HEK293 (cell line): ENCODE measurements at regions not wholly inside any gene's neighbourhood (a gene's known extent, or its start where the extent isn't known, plus 50 kb on each side); places are given as distances from the start of the nearest gene placed in this dataset.

Source experiments
- CTCF ChIA-PET: fragments of 350-600 bp; formaldehyde crosslinking; extraction: SDS; loops from one replicate; lab custom pipeline; 2021; ENCODE audit warnings: antibody characterized with exemption; lab: Yijun Ruan, JAX
- POLR2A ChIA-PET: fragments of 300-600 bp; formaldehyde crosslinking; extraction: SDS; loops from one replicate; lab custom pipeline; 2020; ENCODE audit warnings: antibody characterized with exemption, inconsistent platforms; lab: Yijun Ruan, JAX
- H3K27ac ChIP-seq: fragments of 200-500 bp; sonication (Bioruptor generic); 2 replicates; pipeline ENCODE4 v1.5.1; 2014; ENCODE audit warnings: low read depth, low read length, control low read depth, inconsistent platforms; ENCODE audit errors: extremely low read depth
- H3K36me3 ChIP-seq, 2 experiments: fragments of 200-500 bp in 1 of 2; sonication (Bioruptor generic) in 1 of 2; 1 replicate in 1 of 2; 2 replicates in 1 of 2; pipeline ENCODE4 v1.5.1; 2014 to 2017; ENCODE audit warnings: inconsistent platforms in 2 of 2, low read length in 2 of 2; ENCODE audit not compliant: control insufficient read depth in 2 of 2, insufficient read depth in 1 of 2
- H3K4me1 ChIP-seq: fragments of 200-500 bp; sonication (Bioruptor generic); 2 replicates; pipeline ENCODE4 v1.5.1; 2014; ENCODE audit warnings: mild to moderate bottlenecking, low read length, inconsistent platforms; ENCODE audit not compliant: control insufficient read depth, insufficient read depth
- H3K4me3 ChIP-seq: 2 replicates; pipeline ENCODE4 v1.5.1; 2011; ENCODE audit warnings: low read depth, mild to moderate bottlenecking, control low read depth, low read length, moderate library complexity
- H3K9me3 ChIP-seq: fragments of 200-500 bp; sonication (Bioruptor generic); 2 replicates; pipeline ENCODE4 v1.5.1; 2014; ENCODE audit warnings: low read depth, low read length, inconsistent platforms; ENCODE audit not compliant: control insufficient read depth, insufficient read depth
- KLF16 ChIP-seq: fragments of 450-650 bp; formaldehyde crosslinking; IDR thresholded peaks from 2 replicates; pipeline ENCODE4 v1.5.1; 2017; ENCODE audit warnings: missing biosample characterization, missing genetic modification characterization
- SALL2 ChIP-seq: fragments of 450-650 bp; formaldehyde crosslinking; IDR thresholded peaks from 2 replicates; pipeline ENCODE4 v1.5.0; 2017; ENCODE audit warnings: missing biosample characterization, mild to moderate bottlenecking, missing genetic modification characterization, borderline replicate concordance
- TRIM28 ChIP-seq: IDR thresholded peaks from 2 replicates; pipeline ENCODE4 v1.6.1; 2011; ENCODE audit warnings: low read length, control low read depth, borderline replicate concordance
- YY2 ChIP-seq: fragments of 450-650 bp; formaldehyde crosslinking; IDR thresholded peaks from 2 replicates; pipeline ENCODE4 v1.5.1; 2016; ENCODE audit warnings: missing biosample characterization, missing genetic modification characterization
- ZBTB17 ChIP-seq: fragments of 450-650 bp; formaldehyde crosslinking; IDR thresholded peaks from 2 replicates; pipeline ENCODE4 v1.5.1; 2016; ENCODE audit warnings: missing biosample characterization, missing genetic modification characterization
- ZBTB48 ChIP-seq: fragments of 450-650 bp; formaldehyde crosslinking; IDR thresholded peaks from 2 replicates; pipeline ENCODE4 v1.5.1; 2016; ENCODE audit warnings: missing biosample characterization, missing genetic modification characterization
- ZNF169 ChIP-seq: fragments of 450-650 bp; formaldehyde crosslinking; IDR thresholded peaks from 2 replicates; pipeline ENCODE4 v1.5.1; 2016; ENCODE audit warnings: missing biosample characterization, missing genetic modification characterization
- ZNF248 ChIP-seq: fragments of 450-650 bp; formaldehyde crosslinking; IDR thresholded peaks from 2 replicates; pipeline ENCODE4 v1.5.1; 2017; ENCODE audit warnings: missing biosample characterization, missing genetic modification characterization
- ZNF335 ChIP-seq: fragments of 450-650 bp; formaldehyde crosslinking; conservative IDR thresholded peaks from 2 replicates; pipeline ENCODE4 v1.5.1; 2016; ENCODE audit warnings: missing biosample characterization, missing genetic modification characterization
- ZNF600 ChIP-seq: fragments of 450-650 bp; formaldehyde crosslinking; IDR thresholded peaks from 2 replicates; pipeline ENCODE4 v1.5.1; 2016; ENCODE audit warnings: missing biosample characterization, missing genetic modification characterization
- ZNF660 ChIP-seq: fragments of 450-650 bp; IDR thresholded peaks from 2 replicates; pipeline ENCODE4 v1.5.1; 2018; ENCODE audit warnings: missing biosample characterization, mild to moderate bottlenecking, missing genetic modification characterization
- TF ChIP-seq, protein P1 (sequence below): fragments of 450-650 bp; formaldehyde crosslinking; IDR thresholded peaks from 2 replicates; pipeline ENCODE4 v1.5.1; 2016; ENCODE audit warnings: missing biosample characterization, missing genetic modification characterization
- TF ChIP-seq, protein P2 (sequence below): fragments of 450-650 bp; formaldehyde crosslinking; conservative IDR thresholded peaks from 2 replicates; pipeline ENCODE4 v1.5.1; 2016; ENCODE audit warnings: low read depth, missing biosample characterization, missing genetic modification characterization
- TF ChIP-seq, protein P3 (sequence below): fragments of 450-650 bp; formaldehyde crosslinking; IDR thresholded peaks from 2 replicates; pipeline ENCODE4 v1.5.1; 2016; ENCODE audit warnings: missing biosample characterization, missing genetic modification characterization, low read depth

DNA sequence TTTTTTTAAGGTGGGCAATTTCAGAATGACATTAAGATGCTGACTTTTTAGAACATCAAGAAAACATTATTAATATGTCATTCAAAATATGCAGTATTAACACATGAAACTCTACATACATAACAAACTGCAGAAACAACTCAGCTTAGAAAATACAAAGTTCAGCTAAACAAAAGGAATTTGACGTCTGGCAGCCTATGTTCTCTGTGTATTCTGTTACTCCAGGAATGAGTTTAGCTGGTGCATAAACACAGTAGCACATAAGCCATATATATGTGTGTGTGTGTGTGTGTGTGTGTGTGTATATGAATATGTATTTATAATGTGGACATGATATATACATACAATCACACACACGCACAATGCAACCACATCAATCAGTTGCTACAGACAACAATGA, 413.5 kb upstream of the PSMD7 start (continued):
- TF ChIP-seq YY2 (tag by site-specific recombination), result no peak
- TF ChIP-seq ZNF335 (tag by site-specific recombination), result no peak
- TF ChIP-seq, protein P1, sequence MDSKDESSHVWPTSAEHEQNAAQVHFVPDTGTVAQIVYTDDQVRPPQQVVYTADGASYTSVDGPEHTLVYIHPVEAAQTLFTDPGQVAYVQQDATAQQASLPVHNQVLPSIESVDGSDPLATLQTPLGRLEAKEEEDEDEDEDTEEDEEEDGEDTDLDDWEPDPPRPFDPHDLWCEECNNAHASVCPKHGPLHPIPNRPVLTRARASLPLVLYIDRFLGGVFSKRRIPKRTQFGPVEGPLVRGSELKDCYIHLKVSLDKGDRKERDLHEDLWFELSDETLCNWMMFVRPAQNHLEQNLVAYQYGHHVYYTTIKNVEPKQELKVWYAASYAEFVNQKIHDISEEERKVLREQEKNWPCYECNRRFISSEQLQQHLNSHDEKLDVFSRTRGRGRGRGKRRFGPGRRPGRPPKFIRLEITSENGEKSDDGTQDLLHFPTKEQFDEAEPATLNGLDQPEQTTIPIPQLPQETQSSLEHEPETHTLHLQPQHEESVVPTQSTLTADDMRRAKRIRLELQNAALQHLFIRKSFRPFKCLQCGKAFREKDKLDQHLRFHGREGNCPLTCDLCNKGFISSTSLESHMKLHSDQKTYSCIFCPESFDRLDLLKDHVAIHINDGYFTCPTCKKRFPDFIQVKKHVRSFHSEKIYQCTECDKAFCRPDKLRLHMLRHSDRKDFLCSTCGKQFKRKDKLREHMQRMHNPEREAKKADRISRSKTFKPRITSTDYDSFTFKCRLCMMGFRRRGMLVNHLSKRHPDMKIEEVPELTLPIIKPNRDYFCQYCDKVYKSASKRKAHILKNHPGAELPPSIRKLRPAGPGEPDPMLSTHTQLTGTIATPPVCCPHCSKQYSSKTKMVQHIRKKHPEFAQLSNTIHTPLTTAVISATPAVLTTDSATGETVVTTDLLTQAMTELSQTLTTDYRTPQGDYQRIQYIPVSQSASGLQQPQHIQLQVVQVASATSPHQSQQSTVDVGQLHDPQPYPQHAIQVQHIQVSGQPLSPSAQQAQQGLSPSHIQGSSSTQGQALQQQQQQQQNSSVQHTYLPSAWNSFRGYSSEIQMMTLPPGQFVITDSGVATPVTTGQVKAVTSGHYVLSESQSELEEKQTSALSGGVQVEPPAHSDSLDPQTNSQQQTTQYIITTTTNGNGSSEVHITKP (tag by site-specific recombination), result no peak
- no peak for TF ChIP-seq ZNF660

DNA sequence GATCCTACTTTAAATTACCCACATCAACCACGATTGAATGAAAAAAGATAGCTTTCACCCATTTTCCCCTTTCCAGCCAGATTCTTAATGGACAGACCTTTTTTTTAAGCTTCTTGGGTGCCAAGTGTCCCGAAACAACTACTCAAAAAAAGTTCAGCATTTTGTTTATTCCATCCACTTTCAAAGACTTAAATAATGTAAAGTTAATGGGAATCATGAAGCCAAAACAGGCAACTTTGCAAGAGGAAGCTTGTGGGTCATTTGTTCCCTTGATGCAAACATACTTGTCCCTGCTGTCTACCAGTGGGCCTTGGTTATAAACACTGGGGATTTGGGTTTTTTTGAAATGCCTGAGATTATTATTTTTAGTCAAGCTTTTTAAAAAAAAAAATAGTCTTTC, 414.0 kb upstream of the PSMD7 start:
- no peaks in the 10 kb centered on the region for H3K36me3 ChIP-seq
- TF ChIP-seq TRIM28, result no peak
- no peak for TF ChIP-seq ZNF169 (tag by site-specific recombination)
- TF ChIP-seq ZNF248 (tag by site-specific recombination), result no peak
- no peak for TF ChIP-seq ZBTB48 (tag by site-specific recombination)
- TF ChIP-seq ZBTB17 (tag by site-specific recombination), result no peak
- H3K27ac ChIP-seq, result no peak overlapping the region
- no peaks in the 10 kb centered on the region for H3K4me1 ChIP-seq
- POLR2A ChIA-PET, result no interaction called here
- H3K9me3 ChIP-seq, result no peaks in the 10 kb centered on the region
- CTCF ChIA-PET, result interaction anchor here (0.7 to 1.9 kb wide), 5 partner anchors 25 to 1758 kb away, joined by 3 to 7 read pairs (median 5); no protein-coding TSS in a partner anchor
- no peak overlapping the region for H3K4me3 ChIP-seq

DNA sequence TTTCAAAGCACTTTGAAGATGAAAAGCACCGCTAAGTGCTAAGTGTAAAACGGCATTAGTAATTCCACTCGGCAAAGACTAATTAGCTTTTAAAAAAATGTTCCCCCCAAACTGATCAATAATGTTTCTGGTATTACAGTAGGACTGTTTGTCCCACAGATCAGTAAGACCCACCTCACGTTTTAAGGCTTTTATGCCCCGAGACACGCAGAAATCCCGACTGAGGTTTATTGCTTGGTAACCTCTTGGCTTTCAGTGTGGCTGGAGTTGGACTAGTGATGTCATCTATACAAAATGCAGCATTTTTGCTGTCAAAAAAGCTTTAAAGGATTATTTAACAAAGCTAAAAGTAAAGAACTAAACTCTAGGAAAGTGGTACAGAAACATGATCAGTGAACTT, 414.6 kb upstream of the PSMD7 start:
- no peak overlapping the region for H3K27ac ChIP-seq
- CTCF ChIA-PET, result interaction anchor here (0.6 to 1.9 kb wide), 7 partner anchors 12 to 1758 kb away, joined by 3 to 7 read pairs (median 4); no protein-coding TSS in a partner anchor
- no peaks in the 10 kb centered on the region for H3K36me3 ChIP-seq
- no peaks in the 10 kb centered on the region for H3K4me1 ChIP-seq
- H3K9me3 ChIP-seq, result no peaks in the 10 kb centered on the region
- POLR2A ChIA-PET, result no interaction called here
- H3K4me3 ChIP-seq, result no peak overlapping the region
- TF ChIP-seq SALL2 (no peak), ZNF600 (no peak), KLF16 (tag by site-specific recombination) (no peak)
- TF ChIP-seq, protein P2, sequence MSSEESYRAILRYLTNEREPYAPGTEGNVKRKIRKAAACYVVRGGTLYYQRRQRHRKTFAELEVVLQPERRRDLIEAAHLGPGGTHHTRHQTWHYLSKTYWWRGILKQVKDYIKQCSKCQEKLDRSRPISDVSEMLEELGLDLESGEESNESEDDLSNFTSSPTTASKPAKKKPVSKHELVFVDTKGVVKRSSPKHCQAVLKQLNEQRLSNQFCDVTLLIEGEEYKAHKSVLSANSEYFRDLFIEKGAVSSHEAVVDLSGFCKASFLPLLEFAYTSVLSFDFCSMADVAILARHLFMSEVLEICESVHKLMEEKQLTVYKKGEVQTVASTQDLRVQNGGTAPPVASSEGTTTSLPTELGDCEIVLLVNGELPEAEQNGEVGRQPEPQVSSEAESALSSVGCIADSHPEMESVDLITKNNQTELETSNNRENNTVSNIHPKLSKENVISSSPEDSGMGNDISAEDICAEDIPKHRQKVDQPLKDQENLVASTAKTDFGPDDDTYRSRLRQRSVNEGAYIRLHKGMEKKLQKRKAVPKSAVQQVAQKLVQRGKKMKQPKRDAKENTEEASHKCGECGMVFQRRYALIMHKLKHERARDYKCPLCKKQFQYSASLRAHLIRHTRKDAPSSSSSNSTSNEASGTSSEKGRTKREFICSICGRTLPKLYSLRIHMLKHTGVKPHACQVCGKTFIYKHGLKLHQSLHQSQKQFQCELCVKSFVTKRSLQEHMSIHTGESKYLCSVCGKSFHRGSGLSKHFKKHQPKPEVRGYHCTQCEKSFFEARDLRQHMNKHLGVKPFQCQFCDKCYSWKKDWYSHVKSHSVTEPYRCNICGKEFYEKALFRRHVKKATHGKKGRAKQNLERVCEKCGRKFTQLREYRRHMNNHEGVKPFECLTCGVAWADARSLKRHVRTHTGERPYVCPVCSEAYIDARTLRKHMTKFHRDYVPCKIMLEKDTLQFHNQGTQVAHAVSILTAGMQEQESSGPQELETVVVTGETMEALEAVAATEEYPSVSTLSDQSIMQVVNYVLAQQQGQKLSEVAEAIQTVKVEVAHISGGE (tag by site-specific recombination), result no peak
- TF ChIP-seq, protein P3, sequence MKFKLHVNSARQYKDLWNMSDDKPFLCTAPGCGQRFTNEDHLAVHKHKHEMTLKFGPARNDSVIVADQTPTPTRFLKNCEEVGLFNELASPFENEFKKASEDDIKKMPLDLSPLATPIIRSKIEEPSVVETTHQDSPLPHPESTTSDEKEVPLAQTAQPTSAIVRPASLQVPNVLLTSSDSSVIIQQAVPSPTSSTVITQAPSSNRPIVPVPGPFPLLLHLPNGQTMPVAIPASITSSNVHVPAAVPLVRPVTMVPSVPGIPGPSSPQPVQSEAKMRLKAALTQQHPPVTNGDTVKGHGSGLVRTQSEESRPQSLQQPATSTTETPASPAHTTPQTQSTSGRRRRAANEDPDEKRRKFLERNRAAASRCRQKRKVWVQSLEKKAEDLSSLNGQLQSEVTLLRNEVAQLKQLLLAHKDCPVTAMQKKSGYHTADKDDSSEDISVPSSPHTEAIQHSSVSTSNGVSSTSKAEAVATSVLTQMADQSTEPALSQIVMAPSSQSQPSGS (tag by site-specific recombination), result 0 out of 2 replicates have a peak, but pooled peaks have one; percentile 28
